CD14-positive monocyte (primary cell): ENCODE measurements at regions not wholly inside any gene's neighbourhood (a gene's known extent, or its start where the extent isn't known, plus 50 kb on each side); places are given as distances from the start of the nearest gene placed in this dataset.

Experiments used
- DNase-seq, 3 donors: peaks; one replicate each; pipeline ENCODE4 v3.0.0-alpha.2; 2011 to 2022
- H2AFZ ChIP-seq: 2 replicates; pipeline ENCODE4 v1.6.0; 2012; ENCODE audit warnings: mild to moderate bottlenecking, low read depth, low read length, inconsistent platforms; ENCODE audit not compliant: insufficient read depth, poor library complexity, severe bottlenecking
- H3K27ac ChIP-seq, 2 donors: 1 replicate in 1 of 2; 2 replicates in 1 of 2; pipeline ENCODE4 v1.5.1; 2012 to 2013; ENCODE audit warnings: low read length in 2 of 2, control low read depth in 1 of 2, inconsistent platforms in 1 of 2, low read depth in 1 of 2, mild to moderate bottlenecking in 1 of 2
- H3K27me3 ChIP-seq, 2 donors: one replicate each; pipeline versions ENCODE4 v1.6.0 to v1.6.1; 2011 to 2013; ENCODE audit warnings: low read length in 2 of 2; ENCODE audit not compliant: control insufficient read depth in 2 of 2, insufficient read depth in 2 of 2
- H3K36me3 ChIP-seq, 2 donors: replicated peaks in 1 of 2; 1 replicate in 1 of 2; 2 replicates in 1 of 2; pipeline versions ENCODE4 v1.5.1 to v1.6.1; 2012 to 2013; ENCODE audit warnings: low read length in 2 of 2, control low read depth in 1 of 2, inconsistent platforms in 1 of 2, mild to moderate bottlenecking in 1 of 2; ENCODE audit not compliant: insufficient read depth in 2 of 2, control insufficient read depth in 1 of 2
- H3K4me1 ChIP-seq, 2 donors: 1 replicate in 1 of 2; 2 replicates in 1 of 2; pipeline versions ENCODE4 v1.5.1 to v1.6.1; 2012 to 2013; ENCODE audit warnings: low read length in 2 of 2, control low read depth in 1 of 2, inconsistent platforms in 1 of 2, mild to moderate bottlenecking in 1 of 2, moderate library complexity in 1 of 2; ENCODE audit not compliant: insufficient read depth in 2 of 2, control insufficient read depth in 1 of 2
- H3K4me2 ChIP-seq: replicated peaks from 2 replicates; pipeline ENCODE3; 2012; ENCODE audit warnings: low read length, moderate library complexity, mild to moderate bottlenecking; ENCODE audit not compliant: poor library complexity, severe bottlenecking; ENCODE audit errors: extremely low read depth
- H3K4me3 ChIP-seq, 3 experiments: fragments of 200-600 bp in 1 of 3; sonication (generic) in 1 of 3; replicated peaks in 1 of 3; 1 replicate in 2 of 3; 2 replicates in 1 of 3; pipeline ENCODE4 v1.5.1; 2011 to 2013; ENCODE audit warnings: low read length in 3 of 3, mild to moderate bottlenecking in 3 of 3, control low read depth in 2 of 3, low read depth in 2 of 3, inconsistent platforms in 1 of 3, moderate library complexity in 1 of 3
- H3K79me2 ChIP-seq: 2 replicates; pipeline ENCODE4 v1.6.0; 2012; ENCODE audit warnings: mild to moderate bottlenecking, control low read depth, inconsistent platforms, low read length, moderate library complexity; ENCODE audit not compliant: insufficient read depth
- H3K9ac ChIP-seq: 2 replicates; pipeline ENCODE4 v1.6.0; 2017; ENCODE audit warnings: low read length, mild to moderate bottlenecking; ENCODE audit not compliant: insufficient read depth, poor library complexity, severe bottlenecking
- H3K9me3 ChIP-seq, 2 donors: replicated peaks in 1 of 2; 1 replicate in 1 of 2; 2 replicates in 1 of 2; pipeline versions ENCODE4 v1.5.1 to v1.6.1; 2012 to 2013; ENCODE audit warnings: low read length in 2 of 2, control low read depth in 1 of 2; ENCODE audit not compliant: control insufficient read depth in 1 of 2, insufficient read depth in 1 of 2
- H4K20me1 ChIP-seq: 2 replicates; pipeline ENCODE4 v1.6.0; 2012; ENCODE audit warnings: mild to moderate bottlenecking, low read length, control low read depth, moderate library complexity; ENCODE audit not compliant: insufficient read depth
- H3K27ac Mint-ChIP-seq, 7 donors: one replicate each; pipeline ENCODE4 v1.8.0; 2020; ENCODE audit warnings: mild to moderate bottlenecking in 7 of 7, mixed read lengths in 7 of 7, moderate library complexity in 6 of 7, inconsistent platforms in 2 of 7
- H3K27me3 Mint-ChIP-seq, 3 donors: one replicate each; pipeline ENCODE4 v1.8.0; 2021 to 2022; ENCODE audit warnings: low read depth in 3 of 3, mild to moderate bottlenecking in 3 of 3, mixed read lengths in 3 of 3, moderate library complexity in 3 of 3, inconsistent platforms in 1 of 3
- H3K36me3 Mint-ChIP-seq, 2 donors: one replicate each; pipeline ENCODE4 v1.8.0; 2020; ENCODE audit warnings: mixed read lengths in 2 of 2, inconsistent platforms in 1 of 2, mild to moderate bottlenecking in 1 of 2
- H3K4me1 Mint-ChIP-seq: one replicate; pipeline ENCODE4 v1.8.0; 2020; ENCODE audit warnings: mild to moderate bottlenecking, mixed read lengths
- H3K4me3 Mint-ChIP-seq, 2 donors: one replicate each; pipeline ENCODE4 v1.8.0; 2020; ENCODE audit warnings: mild to moderate bottlenecking in 2 of 2, mixed read lengths in 2 of 2, moderate library complexity in 1 of 2
- H3K9me3 Mint-ChIP-seq, 7 donors: one replicate each; pipeline ENCODE4 v1.8.0; 2020 to 2022; ENCODE audit warnings: mixed read lengths in 7 of 7, mild to moderate bottlenecking in 6 of 7, moderate library complexity in 6 of 7, inconsistent platforms in 2 of 7
- CTCF ChIP-seq: fragments of 200-600 bp; IDR thresholded peaks from one replicate; pipeline ENCODE4 v1.8.0; 2022; ENCODE audit warnings: antibody characterized with exemption, mild to moderate bottlenecking
- WGBS: methylation state at CpG from one replicate; pipeline ENCODE4 v1.1.5; 2013; ENCODE audit warnings: missing lambda C conversion rate; ENCODE audit not compliant: insufficient coverage; 5-methylcytosine and 5-hydroxymethylcytosine counted together
- intact Hi-C, 2 donors: fragments of 100-400 bp; cut with micrococcal nuclease; formaldehyde crosslinking; loops; one replicate each; pipeline versions ENCODE4 v1.15.0 to v1.15.1; 2023

DNA sequence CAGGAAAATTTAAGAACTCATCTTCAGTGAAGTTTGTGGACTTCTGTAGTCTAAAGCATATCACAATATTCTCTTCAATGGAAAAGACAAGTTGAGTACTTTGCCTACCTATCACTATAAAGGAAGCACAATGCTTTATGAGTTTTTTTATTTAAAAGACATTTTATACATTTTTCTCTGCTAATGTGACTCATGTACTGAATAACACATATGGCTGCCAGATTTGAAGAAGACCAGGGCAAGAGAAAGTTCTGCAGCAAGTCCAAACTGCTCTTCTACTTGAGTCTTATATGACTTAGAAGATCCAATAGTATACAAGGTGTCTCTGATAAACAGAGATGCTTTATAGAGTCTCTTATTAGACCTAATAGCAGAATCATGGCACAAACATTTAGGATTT is 978.4 kb downstream of the TLE4 start:
- Mint-ChIP-seq H3K27ac (no peak overlapping the region), H3K4me1 (no peaks in the 10 kb centered on the region), H3K27me3 (no peaks in the 10 kb centered on the region), H3K36me3 (no peaks in the 10 kb centered on the region), H3K9me3 (peaks cover 0 to 6% (median 2%) of the 10 kb centered on the region in 7 donors), H3K4me3 (no peak overlapping the region)
- no peaks in the 10 kb centered on the region for H3K27me3 ChIP-seq
- no peak overlapping the region for H3K9ac ChIP-seq
- intact Hi-C loops, result no loop called here
- H2AFZ ChIP-seq, result no peak overlapping the region
- no peaks in the 10 kb centered on the region for H3K4me1 ChIP-seq
- H3K9me3 ChIP-seq, result peaks cover 0 to 4% of the 10 kb centered on the region in 2 donors
- no peak for TF ChIP-seq CTCF
- no peak overlapping the region for H3K27ac ChIP-seq
- H4K20me1 ChIP-seq, result no peaks in the 10 kb centered on the region
- H3K4me3 ChIP-seq, result no peak overlapping the region
- H3K36me3 ChIP-seq, result no peaks in the 10 kb centered on the region
- DNase-seq, result no peak
- H3K79me2 ChIP-seq, result no peaks in the 10 kb centered on the region
- no peak overlapping the region for H3K4me2 ChIP-seq

DNA sequence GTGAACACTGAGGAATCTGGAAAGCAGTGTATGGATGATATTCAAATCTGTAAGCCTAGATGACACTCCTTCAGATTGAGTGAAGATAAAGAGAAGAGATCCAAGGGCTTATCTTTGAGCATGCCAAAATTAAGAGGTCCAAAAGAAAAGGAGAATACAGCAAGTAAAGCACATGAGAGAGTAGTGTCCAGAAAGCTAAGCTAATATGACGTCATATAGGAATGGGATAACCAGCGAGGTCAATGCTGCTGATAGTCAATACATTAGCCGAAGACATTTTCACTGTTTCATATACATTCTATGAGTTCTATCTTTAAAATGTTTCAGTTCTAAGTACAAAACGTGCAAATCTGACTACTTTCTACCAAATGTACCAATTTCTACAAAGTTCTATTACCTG is 975.8 kb downstream of the TLE4 start:
- intact Hi-C loops, result no loop called here
- DNase-seq, result no peak
- WGBS, result no CpG with 5 or more reads among the region's 4 CpGs
- no peak overlapping the region for H2AFZ ChIP-seq
- no peaks in the 10 kb centered on the region for H3K27me3 ChIP-seq
- no peak overlapping the region for H3K9ac ChIP-seq
- H3K4me2 ChIP-seq, result no peak overlapping the region
- H3K4me1 ChIP-seq, result no peaks in the 10 kb centered on the region
- H3K4me1 Mint-ChIP-seq, result no peaks in the 10 kb centered on the region
- H3K4me3 ChIP-seq, result no peak overlapping the region
- no peaks in the 10 kb centered on the region for H3K79me2 ChIP-seq
- no peaks in the 10 kb centered on the region for H3K36me3 ChIP-seq
- H3K27me3 Mint-ChIP-seq, result no peaks in the 10 kb centered on the region
- no peak overlapping the region for H3K27ac ChIP-seq
- H3K36me3 Mint-ChIP-seq, result no peaks in the 10 kb centered on the region
- no peak overlapping the region for H3K4me3 Mint-ChIP-seq
- peaks cover 0 to 7% (median 3%) of the 10 kb centered on the region in 7 donors for H3K9me3 Mint-ChIP-seq
- H3K9me3 ChIP-seq, result peaks cover 3 to 4% of the 10 kb centered on the region in 2 donors
- TF ChIP-seq CTCF, result no peak
- H4K20me1 ChIP-seq, result no peaks in the 10 kb centered on the region
- H3K27ac Mint-ChIP-seq, result no peak overlapping the region
